K562 (cell line): ENCODE measurements at regions not wholly inside any gene's neighbourhood (a gene's known extent, or its start where the extent isn't known, plus 50 kb on each side); places are given as distances from the start of the nearest gene placed in this dataset.

Source experiments
- CEBPG ChIP-seq, 3 experiments: fragments of 200-800 bp in 1 of 3; sonication (Bioruptor generic) in 1 of 3; sonication (generic) in 1 of 3; formaldehyde crosslinking in 1 of 3; IDR thresholded peaks in 2 of 3; conservative IDR thresholded peaks in 1 of 3; 2 replicates each; pipeline versions ENCODE4 v1.6.1 to v1.8.0; 2016 to 2022; ENCODE audit warnings: missing compliant biosample characterization in 2 of 3, missing genetic modification characterization in 2 of 3, mild to moderate bottlenecking in 1 of 3, missing genetic modification reagents in 1 of 3
- CHD4 ChIP-seq: fragments of 200-600 bp; sonication (generic); IDR thresholded peaks from 3 replicates; pipeline ENCODE4 v1.6.1; 2012; ENCODE audit warnings: low read depth, mild to moderate bottlenecking, mixed read lengths, low read length, inconsistent platforms; ENCODE audit not compliant: insufficient read depth, insufficient replicate concordance, poor library complexity, severe bottlenecking
- CLOCK ChIP-seq: fragments of 250-450 bp; sonication (Bioruptor Pico); IDR thresholded peaks from 2 replicates; pipeline ENCODE4 v1.4.0; 2020; ENCODE audit warnings: mild to moderate bottlenecking, moderate library complexity, borderline replicate concordance
- E2F5 ChIP-seq: sonication (generic); formaldehyde crosslinking; IDR thresholded peaks from 2 replicates; pipeline ENCODE4 v1.8.0; 2022; ENCODE audit warnings: mild to moderate bottlenecking, missing genetic modification reagents
- GATA2 ChIP-seq: sonication (generic); formaldehyde crosslinking; IDR thresholded peaks from 2 replicates; pipeline ENCODE4 v1.4.0; 2020; ENCODE audit warnings: mild to moderate bottlenecking, missing genetic modification reagents
- GTF2A2 ChIP-seq: IDR thresholded peaks from 2 replicates; pipeline ENCODE4 v1.6.1; 2016; ENCODE audit warnings: mild to moderate bottlenecking, missing genetic modification characterization, missing compliant biosample characterization
- HCFC1 ChIP-seq: IDR thresholded peaks from 2 replicates; pipeline ENCODE4 v1.6.1; 2012; ENCODE audit warnings: low read depth, low read length, improper control_type of control experiment
- KLF16 ChIP-seq: IDR thresholded peaks from 2 replicates; pipeline ENCODE4 v1.6.1; 2016; ENCODE audit warnings: antibody characterized with exemption
- MYNN ChIP-seq, 2 experiments: sonication (generic); formaldehyde crosslinking in 1 of 2; IDR thresholded peaks; 2 replicates each; pipeline versions ENCODE4 v1.5.0 to v1.6.1; 2016 to 2020; ENCODE audit warnings: antibody characterized with exemption in 1 of 2, missing genetic modification reagents in 1 of 2
- NR1H2 ChIP-seq: sonication (generic); formaldehyde crosslinking; IDR thresholded peaks from 2 replicates; pipeline ENCODE4 v1.4.0; 2020; ENCODE audit warnings: mild to moderate bottlenecking, missing genetic modification reagents
- PBX2 ChIP-seq, 2 experiments: IDR thresholded peaks in 1 of 2; conservative IDR thresholded peaks in 1 of 2; 2 replicates each; pipeline ENCODE4 v1.6.1; 2016; ENCODE audit warnings: low read depth in 2 of 2, mild to moderate bottlenecking in 1 of 2, missing compliant biosample characterization in 1 of 2, missing genetic modification characterization in 1 of 2, moderate library complexity in 1 of 2
- PHTF2 ChIP-seq: fragments of 250-450 bp; sonication (Bioruptor Pico); IDR thresholded peaks from 2 replicates; pipeline ENCODE4 v1.5.0; 2021; ENCODE audit warnings: mild to moderate bottlenecking
- POLR3G ChIP-seq: IDR thresholded peaks from 2 replicates; pipeline ENCODE4 v1.6.1; 2011; ENCODE audit not compliant: insufficient read length, insufficient replicate concordance; ENCODE audit errors: extremely low read depth
- PRPF4 ChIP-seq: fragments of 200-400 bp; formaldehyde crosslinking; IDR thresholded peaks from one replicate; pipeline ENCODE4 v1.6.1; 2017; ENCODE audit warnings: low read length, low read depth, mild to moderate bottlenecking; ENCODE audit not compliant: insufficient read depth, poor library complexity, severe bottlenecking
- RHOXF2B ChIP-seq: fragments of 250-450 bp; sonication (Bioruptor Pico); conservative IDR thresholded peaks from 2 replicates; pipeline ENCODE4 v1.5.1; 2021
- ZNF398 ChIP-seq: fragments of 250-450 bp; sonication (Bioruptor Pico); IDR thresholded peaks from 2 replicates; pipeline ENCODE4 v1.8.0; 2021; ENCODE audit warnings: moderate library complexity, mild to moderate bottlenecking, inconsistent platforms
- ZNF507 ChIP-seq: conservative IDR thresholded peaks from 2 replicates; pipeline ENCODE4 v1.6.1; 2017; ENCODE audit warnings: missing genetic modification characterization, missing compliant biosample characterization
- ZSCAN32 ChIP-seq: fragments of 450-650 bp; formaldehyde crosslinking; IDR thresholded peaks from 2 replicates; pipeline ENCODE4 v1.4.0; 2020; ENCODE audit warnings: mild to moderate bottlenecking, moderate library complexity

- no peak for TF ChIP-seq PHTF2 (CRISPR knock-in tag)
- no peak for TF ChIP-seq ZSCAN32 (CRISPR knock-in tag)
- TF ChIP-seq GATA2 (CRISPR knock-in tag), result no peak
- no peak for TF ChIP-seq NR1H2 (CRISPR knock-in tag)
- no peak for TF ChIP-seq MYNN (IDR thresholded peaks at IDR 0.05)
- TF ChIP-seq MYNN (CRISPR knock-in tag; IDR thresholded peaks at IDR 0.05), result no peak
- no peak for TF ChIP-seq POLR3G
- no peak for TF ChIP-seq ZNF507 (tag)
- TF ChIP-seq CHD4, result no peak
- TF ChIP-seq HCFC1, result peak; percentile 39; the same call in 1 of the 2 replicates
- TF ChIP-seq KLF16, result no peak
- TF ChIP-seq ZNF398 (CRISPR knock-in tag), result no peak
- no peak for TF ChIP-seq CEBPG (CRISPR knock-in tag; IDR thresholded peaks at IDR 0.05)
- no peak for TF ChIP-seq CEBPG (tag; conservative IDR thresholded peaks at IDR 0.05 in 1 of 2, IDR thresholded peaks at IDR 0.05 in 1 of 2)
- TF ChIP-seq E2F5 (CRISPR knock-in tag), result peak; percentile 55; the same call in 1 of the 2 replicates
- no peak for TF ChIP-seq GTF2A2 (tag)
- no peak for TF ChIP-seq RHOXF2B
- TF ChIP-seq CLOCK (CRISPR knock-in tag), result no peak
- TF ChIP-seq PRPF4, result no peak
- no peak for TF ChIP-seq PBX2 (CRISPR knock-in tag; IDR thresholded peaks at IDR 0.05; ENCODE audit: low read depth)
- TF ChIP-seq PBX2 (tag; conservative IDR thresholded peaks at IDR 0.05; ENCODE audit: low read depth), result peak; percentile 90
Observed at GRCh38 chr12:116492703-116493324, 66.4 kb upstream of the MAP1LC3B2 start (continued).
